22Rv1 (cell line): ENCODE measurements at regions not wholly inside any gene's neighbourhood (a gene's known extent, or its start where the extent isn't known, plus 50 kb on each side); places are given as distances from the start of the nearest gene placed in this dataset.

Experiments
- CTCF ChIP-seq: fragments of 450-650 bp; IDR thresholded peaks from 2 replicates; pipeline ENCODE4 v1.5.1; 2017; ENCODE audit warnings: mild to moderate bottlenecking
- ZFX ChIP-seq: fragments of 450-650 bp; IDR thresholded peaks from 2 replicates; pipeline ENCODE4 v1.6.1; 2017; ENCODE audit warnings: antibody characterized with exemption, borderline replicate concordance

- TF ChIP-seq CTCF (no peak), ZFX (no peak)
These were observed 200.2 kb downstream of the CSNK2A3 start for GRCh38 chr11:11152877-11153276.
